HG02938 (cell line): ENCODE measurements at regions not wholly inside any gene's neighbourhood (a gene's known extent, or its start where the extent isn't known, plus 50 kb on each side); places are given as distances from the start of the nearest gene placed in this dataset.

Experiments used
- ATAC-seq: cut with Tn5 transposase; IDR thresholded peaks from one replicate; pipeline ENCODE4 v1.9.1; 2021; ENCODE audit warnings: mild to moderate bottlenecking, moderate library complexity; ENCODE audit not compliant: unreplicated experiment

GRCh38 chrX:9087271-9088040 lies 53.5 kb upstream of the FAM9B start:
- ATAC-seq, result no peak

GRCh38 chrX:9088896-9089295 lies 55.0 kb upstream of the FAM9B start:
- ATAC-seq, result no peak

- no peak for ATAC-seq
Measured at GRCh38 chrX:9090766-9091165, 56.8 kb upstream of the FAM9B start.

GRCh38 chrX:9091258-9091657 lies 57.3 kb upstream of the FAM9B start:
- no peak for ATAC-seq

- ATAC-seq, result no peak
Measured at GRCh38 chrX:9102956-9103355, 69.0 kb upstream of the FAM9B start.

- ATAC-seq, result no peak
Measured at GRCh38 chrX:9108054-9108453, 74.1 kb upstream of the FAM9B start.

GRCh38 chrX:9110808-9111207 lies 76.9 kb upstream of the FAM9B start:
- no peak for ATAC-seq

GRCh38 chrX:9114245-9114644 lies 80.3 kb upstream of the FAM9B start:
- ATAC-seq, result no peak

- no peak for ATAC-seq
Measured at GRCh38 chrX:9117851-9118250, 83.9 kb upstream of the FAM9B start.

GRCh38 chrX:9122519-9123245 lies 88.8 kb upstream of the FAM9B start:
- no peak for ATAC-seq

- ATAC-seq, result no peak
Measured at GRCh38 chrX:9127986-9128385, 94.1 kb upstream of the FAM9B start.

- ATAC-seq, result no peak
Measured at GRCh38 chrX:9130031-9130430, 96.1 kb upstream of the FAM9B start.

- no peak for ATAC-seq
Measured at GRCh38 chrX:9131066-9131465, 97.1 kb upstream of the FAM9B start.

GRCh38 chrX:9132036-9132638 lies 98.2 kb upstream of the FAM9B start:
- ATAC-seq, result no peak

GRCh38 chrX:9133426-9133825 lies 99.5 kb upstream of the FAM9B start:
- no peak for ATAC-seq

GRCh38 chrX:9134366-9134765 lies 100.4 kb upstream of the FAM9B start:
- ATAC-seq, result no peak

- no peak for ATAC-seq
Measured at GRCh38 chrX:9135901-9136510, 102.1 kb upstream of the FAM9B start.

GRCh38 chrX:9137152-9137551 lies 103.2 kb upstream of the FAM9B start:
- no peak for ATAC-seq

GRCh38 chrX:9141496-9141895 lies 107.6 kb upstream of the FAM9B start:
- ATAC-seq, result no peak

- no peak for ATAC-seq
Measured at GRCh38 chrX:9144701-9145241, 110.8 kb upstream of the FAM9B start.

- no peak for ATAC-seq
Measured at GRCh38 chrX:9146657-9147056, 112.7 kb upstream of the FAM9B start.
